ENCODE measurements at regions not wholly inside any gene's neighbourhood (a gene's known extent, or its start where the extent isn't known, plus 50 kb on each side); places are given as distances from the start of the nearest gene placed in this dataset.

- TF ChIP-seq POLR2A (IDR thresholded peaks at IDR 0.05) (no peak), CTCF (IDR thresholded peaks at IDR 0.05) (no peak)
Measured at GRCh38 chr6:104019075-104019753, 840.5 kb downstream of the HACE1 start.

All from testis (tissue), 2 donors.